ENCODE measurements at regions not wholly inside any gene's neighbourhood (a gene's known extent, or its start where the extent isn't known, plus 50 kb on each side); places are given as distances from the start of the nearest gene placed in this dataset.

DNA sequence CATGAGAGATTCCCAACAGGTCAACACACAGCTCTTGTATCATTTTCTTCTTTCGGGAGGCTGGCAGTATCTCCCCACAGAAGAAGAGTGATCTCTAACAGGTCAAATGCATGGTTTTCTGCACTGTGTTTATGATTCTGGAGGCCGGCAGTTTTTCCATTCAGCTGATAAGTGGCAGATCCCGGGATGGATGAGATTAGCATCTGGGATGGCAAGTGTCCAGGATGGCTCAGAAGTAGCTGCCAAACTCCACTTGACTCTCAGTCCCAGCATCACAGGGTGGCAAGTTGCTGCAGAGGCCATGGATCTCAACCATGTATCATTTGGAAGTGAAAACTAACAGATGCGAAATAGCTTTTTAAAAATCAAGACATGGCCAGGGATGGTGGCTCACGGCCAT is 97.8 kb upstream of the SLC44A1 start:
- TF ChIP-seq, protein P1, sequence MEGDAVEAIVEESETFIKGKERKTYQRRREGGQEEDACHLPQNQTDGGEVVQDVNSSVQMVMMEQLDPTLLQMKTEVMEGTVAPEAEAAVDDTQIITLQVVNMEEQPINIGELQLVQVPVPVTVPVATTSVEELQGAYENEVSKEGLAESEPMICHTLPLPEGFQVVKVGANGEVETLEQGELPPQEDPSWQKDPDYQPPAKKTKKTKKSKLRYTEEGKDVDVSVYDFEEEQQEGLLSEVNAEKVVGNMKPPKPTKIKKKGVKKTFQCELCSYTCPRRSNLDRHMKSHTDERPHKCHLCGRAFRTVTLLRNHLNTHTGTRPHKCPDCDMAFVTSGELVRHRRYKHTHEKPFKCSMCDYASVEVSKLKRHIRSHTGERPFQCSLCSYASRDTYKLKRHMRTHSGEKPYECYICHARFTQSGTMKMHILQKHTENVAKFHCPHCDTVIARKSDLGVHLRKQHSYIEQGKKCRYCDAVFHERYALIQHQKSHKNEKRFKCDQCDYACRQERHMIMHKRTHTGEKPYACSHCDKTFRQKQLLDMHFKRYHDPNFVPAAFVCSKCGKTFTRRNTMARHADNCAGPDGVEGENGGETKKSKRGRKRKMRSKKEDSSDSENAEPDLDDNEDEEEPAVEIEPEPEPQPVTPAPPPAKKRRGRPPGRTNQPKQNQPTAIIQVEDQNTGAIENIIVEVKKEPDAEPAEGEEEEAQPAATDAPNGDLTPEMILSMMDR (IDR thresholded peaks at IDR 0.05; ENCODE audit: low read depth, low read length), result no peak
- no peak for TF ChIP-seq EZH2phosphoT487 (IDR thresholded peaks at IDR 0.05; ENCODE audit: low read depth)
